ENCODE measurements at regions not wholly inside any gene's neighbourhood (a gene's known extent, or its start where the extent isn't known, plus 50 kb on each side); places are given as distances from the start of the nearest gene placed in this dataset.
"Not testable (repeated sequence)": the region's sequence is repeated elsewhere in the genome, so short reads cannot be mapped to it uniquely, and the experiment has no call there.

DNA sequence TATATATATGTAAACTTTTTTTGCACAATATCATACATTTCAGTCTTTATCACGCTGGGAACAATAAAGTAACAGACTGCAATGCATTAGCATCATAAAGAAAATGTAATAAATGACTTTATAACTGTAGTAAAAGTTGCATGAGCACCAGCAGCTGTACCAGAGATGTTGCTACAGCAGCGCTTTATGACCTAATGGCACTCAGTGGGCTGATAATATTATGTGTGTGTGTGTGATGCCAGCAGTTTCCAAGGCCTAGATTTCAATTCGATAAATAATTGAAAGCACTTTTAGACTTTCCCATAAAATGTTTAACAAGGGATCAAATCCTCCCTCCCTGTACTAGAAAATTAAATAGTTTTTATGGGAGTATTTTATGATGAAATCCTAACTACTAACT is 367.6 kb upstream of the AGA start:
- DNase-seq, result no peak

GRCh38 chr4:177810220-177810619 is 368.0 kb upstream of the AGA start:
- no peak for DNase-seq

- not testable (repeated sequence) for DNase-seq
Observed at GRCh38 chr4:177818392-177818791, 376.2 kb upstream of the AGA start.

GRCh38 chr4:177826973-177827372 is 384.7 kb upstream of the AGA start:
- no peak for DNase-seq

DNA sequence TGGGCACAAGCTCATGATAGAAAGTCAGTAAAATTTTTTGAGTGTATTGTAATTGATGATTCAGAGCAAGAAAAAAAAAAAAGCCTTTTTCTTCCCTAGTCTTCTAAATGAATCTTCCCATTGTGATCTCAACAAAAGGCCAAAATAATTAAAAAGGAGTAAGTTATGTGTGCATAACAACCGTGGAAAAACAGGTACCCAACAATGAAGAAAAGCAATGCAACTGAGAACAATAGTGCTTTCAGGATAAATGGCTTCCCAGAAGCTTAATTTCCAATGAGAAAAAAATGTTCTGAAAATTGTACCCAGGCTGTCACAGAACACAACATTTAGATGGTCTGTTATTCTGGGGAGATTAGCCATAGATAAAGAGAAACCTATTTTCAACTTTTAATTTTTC is 399.0 kb upstream of the AGA start:
- DNase-seq, result no peak

- no peak for DNase-seq
Observed at GRCh38 chr4:177853229-177853628, 411.0 kb upstream of the AGA start.

- no peak for DNase-seq
Observed at GRCh38 chr4:177855507-177856197, 413.4 kb upstream of the AGA start.

DNA sequence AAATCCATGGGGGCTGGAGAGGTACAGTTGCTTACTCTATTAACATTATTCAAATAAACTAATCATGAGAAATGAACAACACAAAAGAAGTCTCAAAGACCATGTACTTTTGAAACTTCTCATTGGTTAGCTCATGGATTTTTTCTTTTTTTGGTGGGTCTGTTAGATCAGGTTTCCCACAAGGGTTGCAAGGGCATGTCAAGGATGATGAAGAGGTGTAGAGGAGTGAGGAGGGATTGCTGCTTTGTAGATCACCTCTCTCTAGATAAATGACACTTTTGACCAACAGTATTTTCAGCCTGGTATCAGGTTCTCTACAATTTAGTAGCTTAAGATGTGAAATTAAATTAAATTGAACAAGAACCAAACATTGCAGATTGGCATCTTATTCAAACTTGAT is 417.9 kb upstream of the AGA start:
- no peak for DNase-seq

DNA sequence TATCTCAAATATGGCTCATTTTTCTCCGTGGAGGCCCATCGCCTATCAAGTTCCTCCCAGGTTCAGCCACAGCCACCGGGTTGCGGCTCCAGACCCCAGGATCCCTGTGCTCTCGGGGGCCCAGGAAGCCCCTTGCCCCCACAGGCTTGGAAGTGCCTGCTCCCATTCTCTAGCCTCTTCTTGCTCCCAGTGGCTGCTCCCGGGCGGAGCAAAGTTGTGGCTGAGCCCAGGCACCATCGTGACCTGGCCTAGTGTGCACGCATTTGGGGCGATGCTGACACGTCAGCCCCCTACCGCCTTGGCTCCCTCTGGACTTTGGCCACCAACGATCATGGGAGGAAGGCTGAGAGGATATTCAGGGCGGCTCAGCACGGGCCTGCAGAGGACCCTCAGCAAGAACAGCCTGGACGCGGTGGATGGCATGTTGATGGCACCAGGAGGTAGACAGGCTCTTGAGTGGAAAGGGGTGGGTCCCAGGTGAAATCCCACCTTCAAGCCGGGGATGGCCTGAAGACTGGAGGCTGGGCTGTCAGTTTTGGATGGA is 419.4 kb upstream of the AGA start:
- no peak for DNase-seq

DNA sequence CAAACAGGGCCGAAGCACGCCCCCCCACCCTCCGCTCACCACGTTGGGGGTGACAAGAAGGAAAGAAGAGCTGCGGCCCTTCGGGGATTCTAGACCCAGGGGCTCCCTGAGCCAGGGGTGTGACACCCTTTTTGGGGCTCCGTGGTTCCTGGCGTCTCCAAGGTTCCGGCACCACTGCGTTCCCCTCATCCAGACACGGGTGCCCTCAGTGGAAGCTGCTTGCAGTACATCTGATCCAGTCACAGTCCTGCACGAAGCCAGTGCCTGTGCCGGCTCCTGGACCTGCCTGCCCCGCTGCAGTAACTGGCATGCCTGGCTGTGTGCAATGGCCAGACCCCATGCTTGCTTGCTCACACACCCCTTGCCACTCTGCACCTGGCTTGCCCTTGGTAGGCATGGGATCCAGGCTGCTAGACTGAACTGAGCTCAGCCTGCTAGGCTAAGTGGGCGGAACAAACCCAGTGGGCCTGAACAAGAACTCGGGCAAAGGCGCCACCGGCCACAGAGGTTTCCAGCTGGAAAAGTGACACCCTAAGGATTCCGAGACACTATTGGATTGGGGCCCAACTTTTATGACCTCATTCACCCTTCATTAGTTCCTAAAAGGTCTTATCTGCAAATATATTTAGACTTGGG is 420.4 kb upstream of the AGA start:
- no peak for DNase-seq

- DNase-seq, result no peak
Observed at GRCh38 chr4:177879851-177880250, 437.6 kb upstream of the AGA start.

DNA sequence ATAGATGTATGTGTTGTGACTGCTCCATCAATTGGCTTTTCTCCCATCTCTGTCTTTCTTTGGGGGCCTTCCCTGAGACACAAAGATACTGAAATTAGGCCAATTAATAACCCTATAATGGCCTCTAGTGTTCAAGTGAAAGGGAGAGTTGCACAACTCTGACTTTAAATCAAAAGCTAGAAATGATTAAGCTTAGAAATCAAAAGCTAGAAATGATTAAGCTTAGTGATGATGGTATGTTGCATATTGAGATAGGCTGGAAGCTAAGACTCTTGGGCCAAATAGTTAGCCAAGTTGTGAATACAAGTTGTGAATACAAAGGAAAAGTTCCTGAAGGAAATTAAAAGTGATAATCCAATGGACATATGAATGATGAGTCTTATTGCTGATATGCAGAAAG is 452.9 kb upstream of the AGA start:
- DNase-seq, result no peak

- DNase-seq, result no peak
Observed at GRCh38 chr4:177901786-177902185, 459.5 kb upstream of the AGA start.

GRCh38 chr4:177902386-177902785 is 460.1 kb upstream of the AGA start:
- no peak for DNase-seq

DNA sequence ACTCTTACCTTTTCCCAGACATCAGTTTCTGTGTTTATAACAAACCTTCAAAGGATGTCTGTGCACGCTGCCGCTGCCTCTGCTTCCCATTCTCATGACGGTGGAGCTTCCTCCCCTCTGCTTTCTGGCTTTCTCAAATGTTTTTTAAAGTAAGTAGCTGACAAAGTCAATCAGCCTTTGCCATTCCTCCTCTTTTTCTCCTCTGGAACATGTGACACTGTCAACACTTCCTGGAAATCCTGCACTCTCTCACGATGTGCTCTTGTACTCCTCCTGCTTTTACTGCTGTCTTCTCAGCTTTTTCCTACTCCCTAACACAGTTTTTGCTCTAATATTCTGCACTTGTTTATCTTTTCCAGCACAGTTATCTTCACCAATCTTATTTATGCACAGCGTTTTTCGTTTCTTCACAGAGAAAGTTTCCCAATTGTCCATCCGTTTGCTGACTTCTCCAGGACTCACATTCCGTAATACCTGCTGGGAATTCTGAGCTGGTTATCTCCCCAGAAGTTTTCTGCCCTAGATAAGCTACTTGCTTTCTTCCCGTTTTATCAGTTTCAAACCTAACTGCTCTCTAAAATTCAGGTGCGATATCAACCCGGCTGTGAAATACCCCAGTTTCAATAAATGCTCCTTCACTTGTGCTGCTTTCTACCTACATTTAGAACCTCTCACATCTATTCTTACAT is 465.6 kb upstream of the AGA start:
- DNase-seq, result no peak

- DNase-seq, result no peak
Observed at GRCh38 chr4:177921715-177922114, 479.5 kb upstream of the AGA start.

DNA sequence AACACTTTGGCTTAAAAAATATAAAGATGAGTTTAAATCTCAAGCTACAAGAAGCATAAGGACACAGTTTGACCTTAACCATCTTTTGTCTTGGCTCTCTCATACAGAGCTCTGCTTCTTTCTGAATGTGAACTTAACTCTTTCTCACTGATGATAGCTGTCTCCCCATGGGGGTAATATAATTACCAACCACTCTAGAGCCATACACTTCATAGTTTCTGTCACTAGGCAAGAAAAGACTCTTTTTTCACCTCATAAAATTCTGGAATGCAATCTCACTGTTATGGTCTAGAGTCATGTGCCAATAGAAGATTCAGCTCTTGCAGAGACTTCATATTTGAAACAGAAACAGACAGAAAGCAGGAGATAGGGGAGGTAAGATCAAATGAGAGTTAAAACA is 481.7 kb upstream of the AGA start:
- no peak for DNase-seq

- DNase-seq, result no peak
Observed at GRCh38 chr4:177937041-177937440, 494.8 kb upstream of the AGA start.

GRCh38 chr4:177938226-177938625 is 496.0 kb upstream of the AGA start:
- DNase-seq, result no peak

DNA sequence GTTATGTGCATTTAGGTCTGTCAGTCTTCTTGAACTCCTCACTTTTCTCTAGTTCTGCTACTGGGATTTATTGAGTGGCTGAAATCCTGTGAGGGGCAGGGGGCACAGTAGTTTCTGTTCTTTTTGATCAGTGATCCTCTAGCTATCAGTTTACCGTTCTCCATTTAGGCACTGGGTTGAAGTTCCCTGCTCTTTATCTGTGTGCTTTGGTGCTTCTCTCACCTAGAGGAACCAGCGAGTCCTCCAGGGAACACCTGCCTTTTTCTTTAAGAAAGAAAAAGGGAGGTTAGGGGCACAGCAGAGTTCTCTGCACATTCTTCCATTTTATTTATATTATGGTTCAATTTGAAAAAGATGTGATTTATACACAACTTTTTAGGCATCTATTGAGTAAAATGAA is 503.0 kb upstream of the AGA start:
- DNase-seq, result no peak

- DNase-seq, result no peak
Observed at GRCh38 chr4:177947607-177948006, 505.4 kb upstream of the AGA start.

- DNase-seq, result no peak
Observed at GRCh38 chr4:177948853-177949252, 506.6 kb upstream of the AGA start.

DNA sequence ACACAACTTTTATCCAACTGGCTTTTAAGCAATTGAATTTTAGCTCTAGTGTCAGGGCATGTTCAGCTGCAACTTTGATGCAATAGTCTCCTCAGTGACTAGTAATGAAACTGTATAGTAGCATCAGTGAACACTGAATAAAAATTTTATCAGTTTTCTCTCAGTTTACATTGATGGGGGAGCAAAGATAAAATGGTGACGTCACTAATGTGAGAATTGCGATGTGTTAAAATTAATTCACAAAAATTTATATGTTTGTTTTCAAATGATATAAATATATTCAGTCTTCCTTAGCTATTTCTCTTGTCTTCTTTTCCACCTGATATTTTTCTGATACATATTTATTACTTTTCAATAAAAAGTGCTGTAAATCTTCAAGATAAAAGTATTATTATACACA is 508.8 kb upstream of the AGA start:
- DNase-seq, result no peak

GRCh38 chr4:177952723-177953122 is 510.5 kb upstream of the AGA start:
- no peak for DNase-seq

Data from left hindlimb (tissue), 1 donor.